HepG2 (cell line): ENCODE measurements at regions not wholly inside any gene's neighbourhood (a gene's known extent, or its start where the extent isn't known, plus 50 kb on each side); places are given as distances from the start of the nearest gene placed in this dataset.

Experiments used
- ATAC-seq: fragments of 200-7000 bp; cut with Tn5 transposase; 3 replicates; pipeline ENCODE4 v1.9.1; 2020; ENCODE audit warnings: mild to moderate bottlenecking, moderate library complexity
- BruUV-seq: library from RNA; stranded (reverse); fragments of 400-500 nt; replicated peaks from 2 replicates; lab custom pipeline; 2021; lab: Mats Ljungman, UMichigan
- CTCF ChIA-PET: fragments of 300-600 bp; formaldehyde crosslinking; extraction: SDS; loops from one replicate; lab custom pipeline; 2021; ENCODE audit warnings: low total read pairs, inconsistent platforms, low intra/inter-chr PET ratio; lab: Yijun Ruan, JAX
- POLR2A ChIA-PET: fragments of 350-600 bp; sonication (Branson Sonifier 250); formaldehyde crosslinking; loops from one replicate; lab custom pipeline; 2020; ENCODE audit warnings: antibody characterized with exemption, inconsistent platforms; lab: Yijun Ruan, JAX
- DNase-seq: peaks from one replicate; pipeline ENCODE4 v3.0.0-alpha.2; 2015; ENCODE audit warnings: low spot score
- FAIRE-seq: peaks from 3 replicates; lab custom pipeline; 2011; peaks lifted over from hg19 to GRCh38; lab: Jason Lieb, UNC
- H2AFZ ChIP-seq: one replicate; pipeline ENCODE4 v1.6.1; 2011; ENCODE audit warnings: low read length, inconsistent platforms
- H3K27ac ChIP-seq: fragments of 300-600 bp; 3 replicates; pipeline ENCODE4 v1.8.0; 2011; ENCODE audit warnings: mixed run types, mild to moderate bottlenecking, mixed read lengths, low read length, inconsistent platforms; ENCODE audit not compliant: insufficient read depth; ENCODE audit errors: extremely low read length
- H3K27me3 ChIP-seq, 2 experiments: fragments of 200-600 bp in 1 of 2; 2 replicates in 1 of 2; 3 replicates in 1 of 2; pipeline versions ENCODE4 v1.6.0 to v1.8.0; 2011; ENCODE audit warnings: low read length in 2 of 2, mild to moderate bottlenecking in 2 of 2, moderate library complexity in 2 of 2, inconsistent platforms in 1 of 2; ENCODE audit not compliant: insufficient read depth in 2 of 2, control insufficient read depth in 1 of 2
- H3K36me3 ChIP-seq, 2 experiments: fragments of 200-600 bp in 1 of 2; replicated peaks in 1 of 2; 2 replicates in 1 of 2; 3 replicates in 1 of 2; pipeline versions ENCODE4 v1.5.1 to v1.8.0; 2011; ENCODE audit warnings: low read length in 2 of 2, inconsistent platforms in 1 of 2; ENCODE audit not compliant: insufficient read depth in 2 of 2, control insufficient read depth in 1 of 2
- H3K4me1 ChIP-seq: 2 replicates; pipeline ENCODE4 v1.5.1; 2012; ENCODE audit warnings: low read length, inconsistent platforms; ENCODE audit not compliant: insufficient read depth
- H3K4me2 ChIP-seq: 2 replicates; pipeline ENCODE4 v1.6.0; 2011; ENCODE audit warnings: low read depth, low read length, inconsistent platforms
- H3K4me3 ChIP-seq, 3 experiments: fragments of 200-600 bp in 1 of 3; sonication (generic), shearing (Covaris generic) in 1 of 3; replicated peaks in 1 of 3; 2 replicates each; pipeline ENCODE4 v1.5.1; 2011 to 2016; ENCODE audit warnings: low read length in 3 of 3, inconsistent platforms in 2 of 3, low read depth in 2 of 3, mild to moderate bottlenecking in 2 of 3, control low read depth in 1 of 3, mixed read lengths in 1 of 3; ENCODE audit not compliant: insufficient read depth in 1 of 3
- H3K79me2 ChIP-seq: one replicate; pipeline ENCODE4 v1.6.1; 2011; ENCODE audit warnings: low read length, inconsistent platforms; ENCODE audit not compliant: insufficient read depth
- H3K9ac ChIP-seq: 2 replicates; pipeline ENCODE4 v1.6.0; 2011; ENCODE audit warnings: mild to moderate bottlenecking, low read depth, low read length, inconsistent platforms; ENCODE audit not compliant: insufficient read depth
- H3K9me3 ChIP-seq: 2 replicates; pipeline ENCODE4 v1.5.1; 2012; ENCODE audit warnings: mild to moderate bottlenecking, low read length
- H4K20me1 ChIP-seq: 2 replicates; pipeline ENCODE4 v1.6.0; 2011; ENCODE audit warnings: inconsistent platforms, mild to moderate bottlenecking, low read length, moderate library complexity; ENCODE audit not compliant: insufficient read depth
- ASH2L ChIP-seq: fragments of 300-600, 200-600 bp; sonication (generic); IDR thresholded peaks from 2 replicates; pipeline ENCODE4 v1.7.0; 2017; ENCODE audit warnings: low read depth, mild to moderate bottlenecking, moderate library complexity, mixed read lengths, low read length; ENCODE audit not compliant: insufficient read length
- BCL3 ChIP-seq: sonication (generic); formaldehyde crosslinking; IDR thresholded peaks from 2 replicates; pipeline ENCODE4 v1.5.1; 2020; ENCODE audit warnings: mild to moderate bottlenecking, missing genetic modification reagents, moderate library complexity
- DRAP1 ChIP-seq: IDR thresholded peaks from 2 replicates; pipeline ENCODE4 v1.6.1; 2016; ENCODE audit warnings: missing genetic modification reagents, missing compliant biosample characterization
- MED8 ChIP-seq: sonication (generic); formaldehyde crosslinking; IDR thresholded peaks from 2 replicates; pipeline ENCODE4 v1.8.1; 2023; ENCODE audit warnings: mild to moderate bottlenecking, missing genetic modification reagents; ENCODE audit not compliant: insufficient replicate concordance
- SNRNP70 ChIP-seq: fragments of 200-400 bp; formaldehyde crosslinking; IDR thresholded peaks from 2 replicates; pipeline ENCODE4 v1.6.1; 2017; ENCODE audit warnings: mild to moderate bottlenecking, low read depth, low read length, moderate library complexity
- ZNF512B ChIP-seq: sonication (generic); formaldehyde crosslinking; IDR thresholded peaks from 2 replicates; pipeline ENCODE4 v1.5.1; 2020; ENCODE audit warnings: missing genetic modification reagents, mild to moderate bottlenecking, borderline replicate concordance
- WGBS: methylation state at CpG from one replicate; pipeline ENCODE4 v1.1.6; 2017; ENCODE audit warnings: low lambda C conversion rate; 5-methylcytosine and 5-hydroxymethylcytosine counted together
- in situ Hi-C: cut with HindIII; loops from 2 replicates; pipeline ENCODE4 v1.10.0; 2017; ENCODE audit warnings: low pct_unique_long_range_greater_than_20kb; ENCODE audit not compliant: extremely low pct_ligation_motif_present
- intact Hi-C: fragments of 100-400 bp; cut with micrococcal nuclease; formaldehyde crosslinking; loops from one replicate; pipeline ENCODE4 v1.10.0; 2022; ENCODE audit not compliant: unreplicated experiment

GRCh38 chr12:127663716-127664115 is 603.3 kb upstream of the TMEM132C start:
- 2% methylated on average over 3 of the region's 3 CpGs for WGBS
- H4K20me1 ChIP-seq, result no peaks in the 10 kb centered on the region
- H3K27me3 ChIP-seq, result no peaks in the 10 kb centered on the region
- ChIA-PET POLR2A (no interaction called here), CTCF (no interaction called here)
- in situ Hi-C loops, result no loop called here
- no peaks in the 10 kb centered on the region for H3K9me3 ChIP-seq
- intact Hi-C loops, result no loop called here
- BruUV-seq, result no TSS peak
- FAIRE-seq, result no peak
- TF ChIP-seq SNRNP70, result no peak
- TF ChIP-seq DRAP1 (CRISPR knock-in tag), result no peak
- TF ChIP-seq ASH2L, result no peak
- no peak for TF ChIP-seq ZNF512B (CRISPR knock-in tag)
- no peak for TF ChIP-seq BCL3 (CRISPR knock-in tag)
- no peak for TF ChIP-seq MED8 (CRISPR knock-in tag)
- no peaks in the 10 kb centered on the region for H3K36me3 ChIP-seq
- H2AFZ ChIP-seq, result no peak overlapping the region
- no peaks in the 10 kb centered on the region for H3K4me1 ChIP-seq
- no peak overlapping the region for H3K4me2 ChIP-seq
- H3K9ac ChIP-seq, result no peak overlapping the region
- no peak for ATAC-seq
- H3K4me3 ChIP-seq, result no peak overlapping the region
- H3K79me2 ChIP-seq, result no peaks in the 10 kb centered on the region
- H3K27ac ChIP-seq, result no peak overlapping the region
- no peak for DNase-seq
